ENCODE measurements at regions not wholly inside any gene's neighbourhood (a gene's known extent, or its start where the extent isn't known, plus 50 kb on each side); places are given as distances from the start of the nearest gene placed in this dataset.
A peak's percentile ranks its signal among the peaks of the same experiment; 100 is the strongest.

DNA sequence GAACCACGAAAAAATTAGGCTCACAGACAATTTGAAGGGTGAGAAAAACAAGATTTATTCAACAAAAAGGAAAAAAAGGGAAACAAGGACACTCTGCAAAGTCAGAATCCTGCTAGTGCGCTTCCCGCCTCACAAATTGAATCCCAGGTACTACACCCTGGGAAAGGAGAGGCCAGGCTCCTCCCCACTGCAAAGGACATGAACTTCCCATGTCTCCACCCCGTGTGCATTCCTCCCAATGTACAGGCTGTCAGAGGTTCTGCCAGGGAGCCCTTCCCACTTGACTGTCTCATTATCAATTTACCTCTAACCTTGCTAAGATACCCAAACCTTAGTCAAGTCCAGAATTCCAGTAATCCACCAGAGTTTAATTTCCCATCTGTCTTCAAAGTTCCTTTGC is 70.4 kb upstream of the CDK1 start:
- 84 to 85% methylated on average over 4 of the region's 4 CpGs for WGBS, 2 donors

DNA sequence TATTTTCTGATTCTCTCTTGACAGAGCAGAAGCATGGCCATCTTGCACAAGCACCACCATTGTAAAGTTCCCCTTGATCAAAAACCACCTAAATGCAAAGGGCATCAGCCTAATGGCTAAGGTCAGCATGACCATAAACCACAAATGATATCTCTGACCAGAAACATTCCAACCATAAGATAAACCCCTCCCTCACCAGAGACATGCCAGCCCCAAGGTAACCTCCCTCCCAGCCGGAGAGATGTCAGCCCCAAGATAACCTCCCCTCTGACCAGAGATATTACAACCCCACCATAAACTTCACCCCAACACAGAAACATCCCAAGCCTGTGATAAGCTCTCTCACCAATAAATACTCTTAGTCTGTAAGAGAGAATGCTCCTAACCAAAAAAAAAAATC is 72.1 kb upstream of the CDK1 start:
- Histone ChIP-seq H3K4me1 (peaks cover 0 to 4% of the 10 kb centered on the region in 2 donors), H3K4me3 (replicated peaks in 1 of 3) (no peak overlapping the region), H3K27ac (no peak overlapping the region), H3K36me3 (no peaks in the 10 kb centered on the region), H3K9me3 (no peaks in the 10 kb centered on the region), H3K27me3 (no peaks in the 10 kb centered on the region)
- 81 to 96% methylated on average over 1 of the region's 1 CpG for WGBS, 2 donors
- DNase-seq, result no peak
- intact Hi-C loops (cut with DNase I), result no loop called here
- TF ChIP-seq CTCF (IDR thresholded peaks at IDR 0.05), result no peak
- TF ChIP-seq POLR2A (IDR thresholded peaks at IDR 0.05), result no peak

More for the DNA sequence above, 70.4 kb upstream of the CDK1 start:
- Histone ChIP-seq H3K4me1 (peaks cover 0 to 4% of the 10 kb centered on the region in 2 donors), H3K27ac (no peak overlapping the region), H3K27me3 (no peaks in the 10 kb centered on the region), H3K4me3 (replicated peaks in 1 of 3) (no peak overlapping the region), H3K36me3 (no peaks in the 10 kb centered on the region), H3K9me3 (no peaks in the 10 kb centered on the region)
- TF ChIP-seq CTCF (IDR thresholded peaks at IDR 0.05) (no peak), POLR2A (IDR thresholded peaks at IDR 0.05) (no peak)
- intact Hi-C loops (cut with DNase I), result no loop called here
- peak in 1 of 2 donors; percentile 18 for DNase-seq

- TF ChIP-seq CTCF (IDR thresholded peaks at IDR 0.05) (no peak), POLR2A (IDR thresholded peaks at IDR 0.05) (no peak)
- no peak for DNase-seq
- no peaks in the 10 kb centered on the region for H3K36me3 ChIP-seq
- no peaks in the 10 kb centered on the region for H3K9me3 ChIP-seq
- H3K4me3 ChIP-seq (replicated peaks in 1 of 3), result no peak overlapping the region
- no peaks in the 10 kb centered on the region for H3K27me3 ChIP-seq
- 90 to 93% methylated on average over 1 of the region's 1 CpG for WGBS, 2 donors
- intact Hi-C loops (cut with DNase I), result no loop called here
- no peak overlapping the region for H3K27ac ChIP-seq
- H3K4me1 ChIP-seq, result peaks cover 0 to 4% of the 10 kb centered on the region in 2 donors
Measured at GRCh38 chr10:60705376-60705775, 72.9 kb upstream of the CDK1 start.

DNA sequence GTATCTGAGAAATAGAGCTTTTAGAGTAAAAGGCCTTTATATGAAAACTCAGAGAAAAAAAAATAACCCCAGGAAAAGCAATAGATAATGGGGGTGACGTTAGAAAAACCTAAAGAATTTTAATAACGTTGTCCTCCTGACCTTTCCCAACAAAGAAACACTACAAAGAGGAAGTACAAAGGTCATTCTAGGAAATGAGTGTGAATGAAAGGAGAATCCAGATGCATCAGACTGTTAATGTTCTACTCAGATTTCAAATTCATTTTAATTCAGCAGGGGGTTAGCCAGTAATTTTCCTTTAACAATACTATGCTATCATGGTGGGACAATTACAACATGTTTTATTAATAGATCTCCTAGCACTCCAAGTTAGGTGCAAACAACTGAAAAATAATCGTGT is 73.8 kb upstream of the CDK1 start:
- WGBS, 2 donors, result 56 to 69% methylated on average over 3 of the region's 3 CpGs
- H3K9me3 ChIP-seq, result no peaks in the 10 kb centered on the region
- no peaks in the 10 kb centered on the region for H3K27me3 ChIP-seq
- intact Hi-C loops (cut with DNase I), result no loop called here
- TF ChIP-seq POLR2A (IDR thresholded peaks at IDR 0.05), result no peak
- TF ChIP-seq CTCF (IDR thresholded peaks at IDR 0.05), result no peak
- H3K36me3 ChIP-seq, result no peaks in the 10 kb centered on the region
- H3K4me1 ChIP-seq, result peaks cover 0 to 4% of the 10 kb centered on the region in 2 donors
- H3K4me3 ChIP-seq (replicated peaks in 1 of 3), result no peak overlapping the region
- no peak for DNase-seq
- no peak overlapping the region for H3K27ac ChIP-seq

GRCh38 chr10:60703266-60704041 is 74.8 kb upstream of the CDK1 start:
- no peaks in the 10 kb centered on the region for H3K36me3 ChIP-seq
- H3K4me3 ChIP-seq (replicated peaks in 1 of 3), result no peak overlapping the region
- peaks cover 0 to 4% of the 10 kb centered on the region in 2 donors for H3K4me1 ChIP-seq
- no peaks in the 10 kb centered on the region for H3K27me3 ChIP-seq
- TF ChIP-seq POLR2A (IDR thresholded peaks at IDR 0.05) (no peak), CTCF (IDR thresholded peaks at IDR 0.05) (no peak)
- intact Hi-C loops (cut with DNase I), result no loop called here
- H3K27ac ChIP-seq, result no peak overlapping the region
- no peak for DNase-seq
- H3K9me3 ChIP-seq, result no peaks in the 10 kb centered on the region
- WGBS, 2 donors, result 92 to 94% methylated on average over 7 of the region's 7 CpGs
